ENCODE measurements at regions not wholly inside any gene's neighbourhood (a gene's known extent, or its start where the extent isn't known, plus 50 kb on each side); places are given as distances from the start of the nearest gene placed in this dataset.

DNA sequence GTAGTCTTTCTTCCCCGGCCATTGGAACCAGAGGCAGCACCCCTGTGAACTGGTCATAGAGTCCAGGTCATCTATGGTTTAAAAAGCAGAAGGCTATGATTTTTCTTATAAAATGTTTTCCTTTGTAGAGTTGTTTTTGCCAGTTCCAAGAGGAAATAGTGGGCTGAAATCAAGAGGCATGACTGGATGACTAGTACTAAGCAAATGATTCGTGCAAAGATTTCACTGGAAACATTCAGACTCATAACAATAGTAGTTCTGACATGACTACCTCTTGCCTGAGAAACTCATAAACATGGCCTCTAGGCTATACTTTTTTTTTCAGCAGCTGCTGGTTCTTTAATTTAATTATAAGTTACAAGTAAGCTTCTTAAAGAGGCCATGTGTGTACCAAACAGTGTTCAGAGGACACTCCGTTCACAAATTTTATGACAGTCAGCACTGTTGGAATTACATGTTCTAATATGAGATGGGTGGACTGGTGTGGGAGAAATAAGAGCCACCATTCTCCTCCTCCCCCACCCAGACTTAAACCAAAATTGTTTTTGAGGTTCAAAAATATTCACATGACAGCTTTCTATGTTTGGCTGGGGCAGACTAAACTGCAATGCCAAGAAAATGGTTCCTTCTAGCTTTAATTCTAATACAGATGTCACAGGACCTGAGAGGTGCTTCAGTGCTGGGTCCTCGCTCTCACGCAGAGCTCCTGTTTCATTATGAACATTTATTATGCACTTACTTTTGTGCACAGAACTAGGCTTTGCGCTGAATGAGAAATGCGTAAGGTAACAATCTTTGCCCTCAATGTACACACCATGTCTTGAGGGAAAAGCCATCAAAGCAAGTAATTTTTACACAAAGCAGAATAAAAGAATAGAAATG lies 147.5 kb downstream of the ZC3H11B start:
- no peaks in the 10 kb centered on the region for H4K20me1 ChIP-seq (ENCODE audit: insufficient read depth)
- H3K4me1 ChIP-seq (ENCODE audit: low read depth, poor library complexity, severe bottlenecking), result no peaks in the 10 kb centered on the region
- H3K79me2 ChIP-seq (ENCODE audit: insufficient read depth, low read depth), result no peaks in the 10 kb centered on the region
- no peaks in the 10 kb centered on the region for H3K27me3 ChIP-seq (ENCODE audit: insufficient read depth, low read depth)
- TF ChIP-seq, protein P1, sequence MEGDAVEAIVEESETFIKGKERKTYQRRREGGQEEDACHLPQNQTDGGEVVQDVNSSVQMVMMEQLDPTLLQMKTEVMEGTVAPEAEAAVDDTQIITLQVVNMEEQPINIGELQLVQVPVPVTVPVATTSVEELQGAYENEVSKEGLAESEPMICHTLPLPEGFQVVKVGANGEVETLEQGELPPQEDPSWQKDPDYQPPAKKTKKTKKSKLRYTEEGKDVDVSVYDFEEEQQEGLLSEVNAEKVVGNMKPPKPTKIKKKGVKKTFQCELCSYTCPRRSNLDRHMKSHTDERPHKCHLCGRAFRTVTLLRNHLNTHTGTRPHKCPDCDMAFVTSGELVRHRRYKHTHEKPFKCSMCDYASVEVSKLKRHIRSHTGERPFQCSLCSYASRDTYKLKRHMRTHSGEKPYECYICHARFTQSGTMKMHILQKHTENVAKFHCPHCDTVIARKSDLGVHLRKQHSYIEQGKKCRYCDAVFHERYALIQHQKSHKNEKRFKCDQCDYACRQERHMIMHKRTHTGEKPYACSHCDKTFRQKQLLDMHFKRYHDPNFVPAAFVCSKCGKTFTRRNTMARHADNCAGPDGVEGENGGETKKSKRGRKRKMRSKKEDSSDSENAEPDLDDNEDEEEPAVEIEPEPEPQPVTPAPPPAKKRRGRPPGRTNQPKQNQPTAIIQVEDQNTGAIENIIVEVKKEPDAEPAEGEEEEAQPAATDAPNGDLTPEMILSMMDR (conservative IDR thresholded peaks at IDR 0.05; ENCODE audit: low read depth, low read length), result no peak
- no peak overlapping the region for H2AFZ ChIP-seq (ENCODE audit: low read depth)
- H3K9ac ChIP-seq, result no peak overlapping the region
- H3K27ac ChIP-seq, result no peak overlapping the region
- H3K36me3 ChIP-seq (ENCODE audit: insufficient read depth), result no peaks in the 10 kb centered on the region
- H3K4me2 ChIP-seq, result no peak overlapping the region
- no peak overlapping the region for H3K4me3 ChIP-seq (IDR thresholded peaks at IDR 0.05; ENCODE audit: insufficient read depth, low read depth, low read length)

DNA sequence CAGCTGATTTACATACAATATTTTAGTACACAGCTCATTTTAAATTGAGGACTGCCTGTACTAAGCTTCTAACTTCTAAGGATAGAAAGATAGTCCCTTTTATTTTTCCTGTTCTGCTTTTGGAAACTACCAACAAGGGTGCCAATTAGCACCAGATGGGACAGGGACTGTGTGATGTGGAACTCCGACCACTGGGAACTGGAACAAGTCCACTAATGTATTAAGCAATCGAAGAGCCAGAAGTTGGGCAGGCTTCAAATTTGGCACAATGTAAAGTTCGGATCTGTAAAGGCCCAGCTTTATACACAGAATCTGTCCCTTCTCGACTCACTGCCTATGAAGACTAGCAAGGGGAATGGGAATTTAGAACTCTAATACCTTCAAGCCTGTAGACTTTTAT lies 149.3 kb downstream of the ZC3H11B start:
- Histone ChIP-seq H3K79me2 (ENCODE audit: insufficient read depth, low read depth) (no peaks in the 10 kb centered on the region), H3K27me3 (ENCODE audit: insufficient read depth, low read depth) (no peaks in the 10 kb centered on the region), H3K36me3 (ENCODE audit: insufficient read depth) (no peaks in the 10 kb centered on the region), H3K4me2 (no peak overlapping the region), H3K4me3 (IDR thresholded peaks at IDR 0.05; ENCODE audit: insufficient read depth, low read depth, low read length) (no peak overlapping the region), H3K9ac (no peak overlapping the region), H4K20me1 (ENCODE audit: insufficient read depth) (no peaks in the 10 kb centered on the region), H2AFZ (ENCODE audit: low read depth) (no peak overlapping the region), H3K4me1 (ENCODE audit: low read depth, poor library complexity, severe bottlenecking) (no peaks in the 10 kb centered on the region), H3K27ac (no peak overlapping the region)
- TF ChIP-seq, protein P1 (conservative IDR thresholded peaks at IDR 0.05; ENCODE audit: low read depth, low read length), result no peak

- Histone ChIP-seq H3K4me3 (IDR thresholded peaks at IDR 0.05; ENCODE audit: insufficient read depth, low read depth, low read length) (no peak overlapping the region), H3K4me1 (ENCODE audit: low read depth, poor library complexity, severe bottlenecking) (no peaks in the 10 kb centered on the region), H2AFZ (ENCODE audit: low read depth) (no peak overlapping the region), H3K9ac (no peak overlapping the region), H3K79me2 (ENCODE audit: insufficient read depth, low read depth) (no peaks in the 10 kb centered on the region), H3K27me3 (ENCODE audit: insufficient read depth, low read depth) (no peaks in the 10 kb centered on the region), H3K4me2 (no peak overlapping the region), H3K36me3 (ENCODE audit: insufficient read depth) (no peaks in the 10 kb centered on the region), H4K20me1 (ENCODE audit: insufficient read depth) (no peaks in the 10 kb centered on the region), H3K27ac (no peak overlapping the region)
- TF ChIP-seq, protein P1 (conservative IDR thresholded peaks at IDR 0.05; ENCODE audit: low read depth, low read length), result no peak
These were observed 150.9 kb downstream of the ZC3H11B start for GRCh38 chr1:219461981-219462400.

GRCh38 chr1:219460896-219461815 lies 151.7 kb downstream of the ZC3H11B start:
- Histone ChIP-seq H3K27ac (no peak overlapping the region), H3K4me2 (no peak overlapping the region), H3K9ac (no peak overlapping the region)

More at GRCh38 chr1:219460896-219461815, 151.7 kb downstream of the ZC3H11B start:
- Histone ChIP-seq H2AFZ (ENCODE audit: low read depth) (no peak overlapping the region), H3K4me3 (IDR thresholded peaks at IDR 0.05; ENCODE audit: insufficient read depth, low read depth, low read length) (no peak overlapping the region), H3K27me3 (ENCODE audit: insufficient read depth, low read depth) (no peaks in the 10 kb centered on the region), H4K20me1 (ENCODE audit: insufficient read depth) (no peaks in the 10 kb centered on the region), H3K36me3 (ENCODE audit: insufficient read depth) (no peaks in the 10 kb centered on the region), H3K4me1 (ENCODE audit: low read depth, poor library complexity, severe bottlenecking) (no peaks in the 10 kb centered on the region), H3K79me2 (ENCODE audit: insufficient read depth, low read depth) (no peaks in the 10 kb centered on the region)
- TF ChIP-seq, protein P1 (conservative IDR thresholded peaks at IDR 0.05; ENCODE audit: low read depth, low read length), result no peak

Measured in KMS-11 (cell line).